Esophagus muscularis mucosa (tissue), 3 donors: ENCODE measurements at regions not wholly inside any gene's neighbourhood (a gene's known extent, or its start where the extent isn't known, plus 50 kb on each side); places are given as distances from the start of the nearest gene placed in this dataset.

Source experiments
- POLR2A ChIP-seq: fragments of 450-650 bp; IDR thresholded peaks from one replicate; pipeline ENCODE4 v1.6.1; 2017; ENCODE audit warnings: antibody characterized with exemption, moderate library complexity, mild to moderate bottlenecking, low read depth
- POLR2AphosphoS5 ChIP-seq, 2 donors: sonication (generic); formaldehyde crosslinking; IDR thresholded peaks; one replicate each; pipeline ENCODE4 v1.6.1; 2017; ENCODE audit warnings: antibody characterized with exemption in 2 of 2
- TF ChIP-seq, protein P1 (sequence below), 3 experiments: fragments of 200-600 bp in 2 of 3; fragments of 450-650 bp in 1 of 3; sonication (generic) in 2 of 3; IDR thresholded peaks; one replicate each; pipeline ENCODE4 v1.5.1; 2017 to 2019; ENCODE audit warnings: antibody characterized with exemption in 3 of 3, mild to moderate bottlenecking in 2 of 3, moderate library complexity in 1 of 3

DNA sequence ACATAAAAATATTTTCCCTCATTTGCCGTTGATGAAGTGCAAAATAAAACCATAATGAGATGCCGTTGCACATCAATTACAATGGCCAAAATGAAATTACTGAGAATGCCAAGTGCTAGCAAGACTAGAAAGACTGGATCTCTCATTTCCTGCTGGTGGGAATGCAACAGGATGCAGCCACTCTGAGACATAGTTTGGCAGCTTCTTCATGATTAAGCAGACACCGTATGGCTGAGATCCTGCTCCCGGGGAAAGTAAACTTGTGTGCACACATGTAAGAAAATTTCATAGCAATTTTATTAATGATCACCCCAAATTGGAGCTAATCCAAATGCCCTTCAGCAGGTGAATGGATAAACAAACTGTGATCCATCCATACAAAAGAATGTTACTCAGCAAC lies 1013.2 kb downstream of the TBC1D22A start:
- TF ChIP-seq POLR2AphosphoS5 (IDR thresholded peaks at IDR 0.05) (no peak), POLR2A (no peak)
- TF ChIP-seq, protein P1, sequence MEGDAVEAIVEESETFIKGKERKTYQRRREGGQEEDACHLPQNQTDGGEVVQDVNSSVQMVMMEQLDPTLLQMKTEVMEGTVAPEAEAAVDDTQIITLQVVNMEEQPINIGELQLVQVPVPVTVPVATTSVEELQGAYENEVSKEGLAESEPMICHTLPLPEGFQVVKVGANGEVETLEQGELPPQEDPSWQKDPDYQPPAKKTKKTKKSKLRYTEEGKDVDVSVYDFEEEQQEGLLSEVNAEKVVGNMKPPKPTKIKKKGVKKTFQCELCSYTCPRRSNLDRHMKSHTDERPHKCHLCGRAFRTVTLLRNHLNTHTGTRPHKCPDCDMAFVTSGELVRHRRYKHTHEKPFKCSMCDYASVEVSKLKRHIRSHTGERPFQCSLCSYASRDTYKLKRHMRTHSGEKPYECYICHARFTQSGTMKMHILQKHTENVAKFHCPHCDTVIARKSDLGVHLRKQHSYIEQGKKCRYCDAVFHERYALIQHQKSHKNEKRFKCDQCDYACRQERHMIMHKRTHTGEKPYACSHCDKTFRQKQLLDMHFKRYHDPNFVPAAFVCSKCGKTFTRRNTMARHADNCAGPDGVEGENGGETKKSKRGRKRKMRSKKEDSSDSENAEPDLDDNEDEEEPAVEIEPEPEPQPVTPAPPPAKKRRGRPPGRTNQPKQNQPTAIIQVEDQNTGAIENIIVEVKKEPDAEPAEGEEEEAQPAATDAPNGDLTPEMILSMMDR (IDR thresholded peaks at IDR 0.05) = no peak
